DND-41 (cell line): ENCODE measurements at regions not wholly inside any gene's neighbourhood (a gene's known extent, or its start where the extent isn't known, plus 50 kb on each side); places are given as distances from the start of the nearest gene placed in this dataset.

Source experiments
- ATAC-seq: fragments of 200-7000 bp; cut with Tn5 transposase; 3 replicates; pipeline ENCODE4 v1.9.1; 2021; ENCODE audit warnings: low read depth; ENCODE audit not compliant: insufficient read depth
- DNase-seq: peaks from one replicate; pipeline ENCODE4 v3.0.0-alpha.2; 2020
- H2AFZ ChIP-seq: 2 replicates; pipeline ENCODE4 v1.6.0; 2012; ENCODE audit warnings: low read depth, low read length
- H3K27ac ChIP-seq: 2 replicates; pipeline ENCODE4 v1.5.1; 2012; ENCODE audit warnings: low read length, inconsistent platforms
- H3K27me3 ChIP-seq: fragments of 200-600 bp; sonication (generic); 2 replicates; pipeline ENCODE4 v1.6.0; 2012; ENCODE audit warnings: low read length, mild to moderate bottlenecking, inconsistent platforms; ENCODE audit not compliant: insufficient read depth, poor library complexity
- H3K36me3 ChIP-seq: 2 replicates; pipeline ENCODE4 v1.5.1; 2012; ENCODE audit warnings: low read length, inconsistent platforms; ENCODE audit not compliant: insufficient read depth
- H3K4me1 ChIP-seq: 2 replicates; pipeline ENCODE4 v1.5.1; 2012; ENCODE audit warnings: mild to moderate bottlenecking, low read length; ENCODE audit not compliant: insufficient read depth
- H3K4me2 ChIP-seq: 2 replicates; pipeline ENCODE4 v1.6.0; 2012; ENCODE audit warnings: mild to moderate bottlenecking, moderate library complexity, low read length, inconsistent platforms; ENCODE audit not compliant: insufficient read depth
- H3K4me3 ChIP-seq, 2 experiments: fragments of 200-600 bp in 1 of 2; shearing (Covaris generic) in 1 of 2; 2 replicates each; pipeline ENCODE4 v1.5.1; 2012 to 2016; ENCODE audit warnings: inconsistent platforms in 2 of 2, low read length in 2 of 2, mild to moderate bottlenecking in 2 of 2, low read depth in 1 of 2, moderate library complexity in 1 of 2
- H3K79me2 ChIP-seq: 2 replicates; pipeline ENCODE4 v1.6.0; 2012; ENCODE audit warnings: low read length, inconsistent platforms; ENCODE audit not compliant: insufficient read depth
- H3K9ac ChIP-seq: 2 replicates; pipeline ENCODE4 v1.6.0; 2012; ENCODE audit warnings: low read depth, mild to moderate bottlenecking, inconsistent platforms, low read length, moderate library complexity
- H3K9me3 ChIP-seq: 2 replicates; pipeline ENCODE4 v1.5.1; 2012; ENCODE audit warnings: low read length, moderate library complexity, mild to moderate bottlenecking, inconsistent platforms; ENCODE audit not compliant: insufficient read depth, severe bottlenecking
- H4K20me1 ChIP-seq: 2 replicates; pipeline ENCODE4 v1.6.0; 2012; ENCODE audit warnings: low read length; ENCODE audit not compliant: insufficient read depth
- CTCF ChIP-seq: IDR thresholded peaks from 2 replicates; pipeline ENCODE4 v1.5.1; 2012; ENCODE audit warnings: borderline replicate concordance, low read length, moderate library complexity, mild to moderate bottlenecking; ENCODE audit not compliant: poor library complexity, severe bottlenecking; ENCODE audit errors: extremely low read depth
- EZH2 ChIP-seq: IDR thresholded peaks from 3 replicates; pipeline ENCODE4 v1.6.1; 2012; ENCODE audit warnings: borderline replicate concordance, low read depth, mild to moderate bottlenecking, moderate library complexity, low read length, inconsistent platforms; ENCODE audit not compliant: severe bottlenecking

DNA sequence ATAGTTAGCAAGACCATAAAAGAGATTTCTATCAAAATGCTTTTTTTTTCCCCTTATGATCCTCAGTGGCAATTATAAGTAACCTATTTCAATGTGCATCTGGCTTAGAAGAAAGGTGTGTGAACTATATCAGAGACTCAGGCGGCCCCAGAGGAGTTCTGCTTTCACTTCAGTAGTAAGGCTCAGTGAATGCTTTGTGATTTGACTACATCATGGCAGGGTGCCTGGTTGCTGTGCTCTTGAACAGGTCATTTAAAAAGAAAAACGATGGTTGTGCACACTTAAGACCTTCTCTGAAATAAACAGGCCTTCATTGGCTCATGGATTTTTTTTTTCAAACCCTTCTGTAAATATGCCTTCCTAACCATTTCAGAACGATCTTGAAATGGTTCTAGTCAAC is 400.4 kb upstream of the RARB start:
- Histone ChIP-seq H3K27ac (no peak overlapping the region), H3K27me3 (no peaks in the 10 kb centered on the region), H3K9me3 (no peaks in the 10 kb centered on the region), H3K4me2 (no peak overlapping the region), H3K9ac (no peak overlapping the region), H4K20me1 (no peaks in the 10 kb centered on the region), H2AFZ (no peak overlapping the region), H3K4me3 (no peak overlapping the region), H3K79me2 (no peaks in the 10 kb centered on the region), H3K36me3 (no peaks in the 10 kb centered on the region), H3K4me1 (no peaks in the 10 kb centered on the region)
- no peak for DNase-seq
- TF ChIP-seq EZH2 (no peak), CTCF (no peak)
- ATAC-seq = no peak

GRCh38 chr3:25029820-25030219 is 398.2 kb upstream of the RARB start:
- no peak overlapping the region for H2AFZ ChIP-seq

GRCh38 chr3:25032344-25032743 is 395.7 kb upstream of the RARB start:
- DNase-seq = no peak
- no peak for ATAC-seq
- Histone ChIP-seq H2AFZ (no peak overlapping the region), H3K79me2 (no peaks in the 10 kb centered on the region), H3K4me2 (no peak overlapping the region), H4K20me1 (no peaks in the 10 kb centered on the region), H3K9me3 (no peaks in the 10 kb centered on the region), H3K4me3 (no peak overlapping the region), H3K9ac (no peak overlapping the region), H3K27ac (no peak overlapping the region), H3K27me3 (no peaks in the 10 kb centered on the region), H3K4me1 (no peaks in the 10 kb centered on the region), H3K36me3 (no peaks in the 10 kb centered on the region)
- TF ChIP-seq CTCF (no peak), EZH2 (no peak)

More at GRCh38 chr3:25029820-25030219, 398.2 kb upstream of the RARB start:
- TF ChIP-seq CTCF (no peak), EZH2 (no peak)
- no peaks in the 10 kb centered on the region for H3K79me2 ChIP-seq
- no peaks in the 10 kb centered on the region for H3K36me3 ChIP-seq
- no peak overlapping the region for H3K27ac ChIP-seq
- H3K4me2 ChIP-seq = no peak overlapping the region
- ATAC-seq = no peak
- H3K4me1 ChIP-seq = no peaks in the 10 kb centered on the region
- DNase-seq = no peak
- no peak overlapping the region for H3K4me3 ChIP-seq
- no peaks in the 10 kb centered on the region for H3K9me3 ChIP-seq
- no peaks in the 10 kb centered on the region for H4K20me1 ChIP-seq
- H3K27me3 ChIP-seq = no peaks in the 10 kb centered on the region
- H3K9ac ChIP-seq = no peak overlapping the region

DNA sequence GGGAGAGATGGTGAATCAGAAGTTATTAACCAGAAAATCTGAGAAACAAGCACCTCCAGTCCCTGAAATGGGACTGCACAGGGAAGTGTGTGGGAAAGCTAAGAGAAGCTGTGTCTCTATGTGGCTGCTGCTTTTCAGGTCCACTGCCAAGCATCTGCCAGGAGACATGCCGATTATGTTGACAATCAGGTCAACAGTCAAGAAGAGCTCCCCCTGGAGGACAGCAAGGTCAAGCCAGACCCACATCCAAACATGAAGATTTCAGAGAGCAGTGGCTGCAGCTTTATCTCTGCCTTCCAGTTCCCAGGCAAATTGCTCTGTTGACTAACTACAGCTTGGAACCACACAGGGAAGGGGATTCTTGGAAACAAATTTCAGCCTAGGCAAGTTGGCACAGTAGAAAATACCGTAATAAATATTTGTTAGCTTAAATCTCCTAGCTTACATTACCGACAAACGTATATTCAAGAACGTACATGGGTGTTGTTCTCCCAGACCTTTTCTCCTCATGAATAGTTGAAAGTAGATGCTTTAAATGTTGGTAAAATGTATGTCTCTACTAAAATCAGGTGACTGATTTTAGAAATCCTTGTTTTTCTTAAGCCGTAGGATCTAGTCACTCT is 394.5 kb upstream of the RARB start:
- Histone ChIP-seq H3K4me2 (no peak overlapping the region), H3K36me3 (no peaks in the 10 kb centered on the region), H3K9ac (no peak overlapping the region), H4K20me1 (no peaks in the 10 kb centered on the region), H3K27ac (no peak overlapping the region), H3K27me3 (no peaks in the 10 kb centered on the region), H3K79me2 (no peaks in the 10 kb centered on the region), H3K9me3 (no peaks in the 10 kb centered on the region), H3K4me3 (no peak overlapping the region), H2AFZ (no peak overlapping the region), H3K4me1 (no peaks in the 10 kb centered on the region)
- DNase-seq = peak; percentile 31
- TF ChIP-seq CTCF = peak; percentile 67
- no peak for TF ChIP-seq EZH2
- peak; percentile 66 for ATAC-seq
